ENCODE measurements at regions not wholly inside any gene's neighbourhood (a gene's known extent, or its start where the extent isn't known, plus 50 kb on each side); places are given as distances from the start of the nearest gene placed in this dataset.

DNA sequence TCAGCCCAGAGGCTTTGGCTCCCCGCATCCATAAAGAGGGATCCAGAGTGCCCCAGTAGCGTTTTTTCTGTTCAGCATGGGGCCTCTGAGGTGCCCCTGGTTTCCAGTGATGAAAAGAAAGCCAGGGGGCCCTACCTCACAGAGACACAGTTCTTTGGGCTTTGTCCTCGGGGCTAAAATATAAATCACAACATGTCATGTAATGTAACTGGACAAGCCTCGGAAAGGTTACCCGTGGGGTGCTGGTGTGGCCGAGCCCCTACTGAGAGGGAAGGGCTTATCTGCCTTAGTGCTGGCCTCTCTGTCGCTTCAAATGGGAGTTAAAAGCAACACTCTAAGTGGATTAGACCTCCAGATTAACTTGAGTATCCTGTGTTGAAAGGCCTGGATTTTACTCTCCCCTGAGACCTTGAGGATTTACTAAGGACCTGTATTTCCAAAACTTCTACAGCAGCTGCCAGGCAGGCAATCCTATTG, 251.6 kb upstream of the APCDD1 start:
- TF ChIP-seq, protein P1, sequence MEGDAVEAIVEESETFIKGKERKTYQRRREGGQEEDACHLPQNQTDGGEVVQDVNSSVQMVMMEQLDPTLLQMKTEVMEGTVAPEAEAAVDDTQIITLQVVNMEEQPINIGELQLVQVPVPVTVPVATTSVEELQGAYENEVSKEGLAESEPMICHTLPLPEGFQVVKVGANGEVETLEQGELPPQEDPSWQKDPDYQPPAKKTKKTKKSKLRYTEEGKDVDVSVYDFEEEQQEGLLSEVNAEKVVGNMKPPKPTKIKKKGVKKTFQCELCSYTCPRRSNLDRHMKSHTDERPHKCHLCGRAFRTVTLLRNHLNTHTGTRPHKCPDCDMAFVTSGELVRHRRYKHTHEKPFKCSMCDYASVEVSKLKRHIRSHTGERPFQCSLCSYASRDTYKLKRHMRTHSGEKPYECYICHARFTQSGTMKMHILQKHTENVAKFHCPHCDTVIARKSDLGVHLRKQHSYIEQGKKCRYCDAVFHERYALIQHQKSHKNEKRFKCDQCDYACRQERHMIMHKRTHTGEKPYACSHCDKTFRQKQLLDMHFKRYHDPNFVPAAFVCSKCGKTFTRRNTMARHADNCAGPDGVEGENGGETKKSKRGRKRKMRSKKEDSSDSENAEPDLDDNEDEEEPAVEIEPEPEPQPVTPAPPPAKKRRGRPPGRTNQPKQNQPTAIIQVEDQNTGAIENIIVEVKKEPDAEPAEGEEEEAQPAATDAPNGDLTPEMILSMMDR (IDR thresholded peaks at IDR 0.05): no peak
- no peak for TF ChIP-seq POLR2AphosphoS5 (IDR thresholded peaks at IDR 0.05)
- no peak for TF ChIP-seq EP300 (IDR thresholded peaks at IDR 0.05)
- TF ChIP-seq POLR2A (IDR thresholded peaks at IDR 0.05): no peak
